ENCODE measurements at regions not wholly inside any gene's neighbourhood (a gene's known extent, or its start where the extent isn't known, plus 50 kb on each side); places are given as distances from the start of the nearest gene placed in this dataset.

GRCh38 chr1:177567393-177567792 is 396.6 kb downstream of the BRINP2 start:
- Histone ChIP-seq H3K9me3 (no peaks in the 10 kb centered on the region), H3K36me3 (no peaks in the 10 kb centered on the region), H3K27ac (no peak overlapping the region), H3K27me3 (no peaks in the 10 kb centered on the region), H3K4me1 (no peaks in the 10 kb centered on the region), H3K4me3 (no peak overlapping the region)
- intact Hi-C loops (cut with DNase I; ENCODE audit: low total_unique reads) = no loop called here
- WGBS, 5 donors = 52 to 74% (median 65%) methylated on average over 1 of the region's 1 CpG
- TF ChIP-seq POLR2AphosphoS5 (IDR thresholded peaks at IDR 0.05) (no peak), EP300 (IDR thresholded peaks at IDR 0.05) (no peak)
- TF ChIP-seq, protein P1, sequence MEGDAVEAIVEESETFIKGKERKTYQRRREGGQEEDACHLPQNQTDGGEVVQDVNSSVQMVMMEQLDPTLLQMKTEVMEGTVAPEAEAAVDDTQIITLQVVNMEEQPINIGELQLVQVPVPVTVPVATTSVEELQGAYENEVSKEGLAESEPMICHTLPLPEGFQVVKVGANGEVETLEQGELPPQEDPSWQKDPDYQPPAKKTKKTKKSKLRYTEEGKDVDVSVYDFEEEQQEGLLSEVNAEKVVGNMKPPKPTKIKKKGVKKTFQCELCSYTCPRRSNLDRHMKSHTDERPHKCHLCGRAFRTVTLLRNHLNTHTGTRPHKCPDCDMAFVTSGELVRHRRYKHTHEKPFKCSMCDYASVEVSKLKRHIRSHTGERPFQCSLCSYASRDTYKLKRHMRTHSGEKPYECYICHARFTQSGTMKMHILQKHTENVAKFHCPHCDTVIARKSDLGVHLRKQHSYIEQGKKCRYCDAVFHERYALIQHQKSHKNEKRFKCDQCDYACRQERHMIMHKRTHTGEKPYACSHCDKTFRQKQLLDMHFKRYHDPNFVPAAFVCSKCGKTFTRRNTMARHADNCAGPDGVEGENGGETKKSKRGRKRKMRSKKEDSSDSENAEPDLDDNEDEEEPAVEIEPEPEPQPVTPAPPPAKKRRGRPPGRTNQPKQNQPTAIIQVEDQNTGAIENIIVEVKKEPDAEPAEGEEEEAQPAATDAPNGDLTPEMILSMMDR (IDR thresholded peaks at IDR 0.05) = peak in 3 of 7 experiments; percentile 15 to 24 (median 21)
- peak in 1 of 2 donors; percentile 7 for DNase-seq

DNA sequence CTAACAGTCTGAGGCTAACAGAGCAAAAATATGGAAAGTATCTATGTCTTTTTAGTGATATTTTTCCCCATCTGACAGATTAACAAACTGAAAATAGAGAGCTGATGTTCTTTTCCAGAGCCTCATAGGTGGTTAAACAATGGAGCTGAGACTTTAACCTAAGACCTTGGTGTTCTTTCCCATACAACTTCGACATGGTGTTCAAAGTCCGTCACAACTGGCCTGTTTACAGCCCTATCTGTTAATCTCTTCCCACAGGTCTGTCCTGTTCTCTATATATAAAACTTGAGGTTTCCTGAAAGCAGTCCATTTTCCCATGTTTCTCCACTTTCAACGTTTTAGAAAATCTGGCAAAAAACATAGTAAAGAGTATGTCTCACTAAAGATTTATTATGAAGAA is 395.7 kb downstream of the BRINP2 start:
- intact Hi-C loops (cut with DNase I; ENCODE audit: low total_unique reads) = no loop called here
- Histone ChIP-seq H3K36me3 (no peaks in the 10 kb centered on the region), H3K4me3 (no peak overlapping the region), H3K9me3 (no peaks in the 10 kb centered on the region), H3K27ac (no peak overlapping the region), H3K4me1 (no peaks in the 10 kb centered on the region), H3K27me3 (no peaks in the 10 kb centered on the region)
- TF ChIP-seq EP300 (IDR thresholded peaks at IDR 0.05) (no peak), POLR2A (IDR thresholded peaks at IDR 0.05) (no peak), POLR2AphosphoS5 (IDR thresholded peaks at IDR 0.05) (no peak)
- TF ChIP-seq, protein P1 (IDR thresholded peaks at IDR 0.05) = no peak
- WGBS, 5 donors = 53 to 60% (median 55%) methylated on average over 3 of the region's 3 CpGs
- no peak for DNase-seq

GRCh38 chr1:177561436-177561835 is 390.7 kb downstream of the BRINP2 start:
- H3K36me3 ChIP-seq = no peaks in the 10 kb centered on the region
- 64 to 74% (median 70%) methylated on average over 1 of the region's 1 CpG for WGBS, 5 donors
- no peak overlapping the region for H3K27ac ChIP-seq
- H3K27me3 ChIP-seq = no peaks in the 10 kb centered on the region
- H3K9me3 ChIP-seq = peaks cover 0 to 4% (median 1%) of the 10 kb centered on the region in 4 donors
- intact Hi-C loops (cut with DNase I; ENCODE audit: low total_unique reads) = no loop called here
- no peaks in the 10 kb centered on the region for H3K4me1 ChIP-seq
- no peak overlapping the region for H3K4me3 ChIP-seq
- no peak for DNase-seq
- TF ChIP-seq POLR2A (IDR thresholded peaks at IDR 0.05) = no peak
- no peak for TF ChIP-seq EP300 (IDR thresholded peaks at IDR 0.05)
- no peak for TF ChIP-seq POLR2AphosphoS5 (IDR thresholded peaks at IDR 0.05)
- TF ChIP-seq, protein P1 (IDR thresholded peaks at IDR 0.05) = no peak

- peaks cover 0 to 19% (median 15%) of the 10 kb centered on the region in 4 donors for H3K9me3 ChIP-seq
- H3K27ac ChIP-seq = no peak overlapping the region
- TF ChIP-seq POLR2A (IDR thresholded peaks at IDR 0.05) (no peak), EP300 (IDR thresholded peaks at IDR 0.05) (no peak), POLR2AphosphoS5 (IDR thresholded peaks at IDR 0.05) (no peak)
- TF ChIP-seq, protein P1 (IDR thresholded peaks at IDR 0.05) = no peak
- no peak overlapping the region for H3K4me3 ChIP-seq
- no peaks in the 10 kb centered on the region for H3K27me3 ChIP-seq
- WGBS, 5 donors = 70 to 92% (median 81%) methylated on average over 1 of the region's 1 CpG
- DNase-seq = no peak
- no peaks in the 10 kb centered on the region for H3K4me1 ChIP-seq
- intact Hi-C loops (cut with DNase I; ENCODE audit: low total_unique reads) = no loop called here
- no peaks in the 10 kb centered on the region for H3K36me3 ChIP-seq
Observed at GRCh38 chr1:177558372-177558771, 387.6 kb downstream of the BRINP2 start.
